ENCODE measurements at regions not wholly inside any gene's neighbourhood (a gene's known extent, or its start where the extent isn't known, plus 50 kb on each side); places are given as distances from the start of the nearest gene placed in this dataset.

DNA sequence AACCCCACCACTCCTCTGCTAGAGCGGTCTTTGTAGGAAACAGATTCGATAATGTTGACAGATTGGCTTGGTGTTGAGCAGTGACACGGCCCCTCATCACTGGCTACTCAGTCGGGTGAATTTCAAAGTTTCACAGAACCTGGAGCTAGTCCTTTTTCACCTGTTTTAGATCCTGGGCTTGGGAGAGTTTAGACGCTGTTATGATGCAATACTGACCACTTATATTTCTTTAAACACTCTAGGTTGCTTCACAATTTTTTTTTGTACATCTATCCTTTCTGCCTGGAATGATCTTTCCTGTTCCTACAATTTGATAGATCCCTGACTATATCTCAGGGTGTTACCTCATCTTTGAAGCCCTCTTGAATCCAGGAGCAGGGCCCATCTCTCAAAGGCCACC lies 97.1 kb upstream of the ATP10A start:
- no peak for DNase-seq
- ATAC-seq, result no peak
- intact Hi-C loops (cut with DNase I, micrococcal nuclease), result no loop called here

DNA sequence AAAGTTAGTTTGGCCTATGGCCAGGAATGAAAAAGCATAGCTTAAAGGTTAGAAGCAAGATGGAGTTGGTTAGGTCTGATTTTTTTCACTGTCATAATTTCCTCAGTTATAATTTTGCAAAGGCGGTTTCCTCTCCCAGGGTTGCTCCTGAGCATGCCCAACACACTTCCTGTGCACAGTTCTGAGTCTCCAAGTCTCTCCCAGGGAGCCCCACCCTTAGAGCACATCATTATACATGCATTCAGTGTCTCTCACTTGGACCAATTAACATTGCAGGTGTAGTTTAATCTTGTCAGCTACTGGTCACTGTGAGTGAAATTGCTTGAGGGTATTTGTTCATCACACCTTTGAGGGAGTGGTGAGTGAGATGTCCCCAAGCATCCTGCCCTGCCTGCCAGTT lies 96.0 kb upstream of the ATP10A start:
- intact Hi-C loops (cut with DNase I, micrococcal nuclease), result no loop called here
- ATAC-seq, result no peak

DNA sequence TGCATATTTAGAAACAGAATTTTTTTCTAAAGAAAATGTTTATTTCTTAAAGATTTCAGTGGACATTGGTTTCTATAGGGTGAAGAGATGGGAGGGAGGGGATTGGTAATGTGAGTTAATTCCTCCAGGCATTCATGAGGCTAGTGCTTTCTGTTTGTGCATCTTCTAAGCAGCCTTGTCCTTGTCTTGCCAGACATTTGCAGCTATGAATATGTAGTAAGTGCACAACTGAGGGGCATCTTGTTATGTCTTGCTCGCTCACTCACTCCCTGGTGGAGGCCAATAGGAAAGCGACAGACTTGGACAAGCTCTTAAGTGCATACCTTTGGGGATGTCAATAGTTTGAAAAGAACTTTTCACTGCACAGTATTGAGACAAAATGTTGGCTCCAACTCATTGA lies 92.5 kb upstream of the ATP10A start:
- DNase-seq (no peak), ATAC-seq (no peak)
- intact Hi-C loops (cut with DNase I, micrococcal nuclease), result no loop called here

More for the DNA sequence above, 96.0 kb upstream of the ATP10A start:
- DNase-seq, result no peak

DNA sequence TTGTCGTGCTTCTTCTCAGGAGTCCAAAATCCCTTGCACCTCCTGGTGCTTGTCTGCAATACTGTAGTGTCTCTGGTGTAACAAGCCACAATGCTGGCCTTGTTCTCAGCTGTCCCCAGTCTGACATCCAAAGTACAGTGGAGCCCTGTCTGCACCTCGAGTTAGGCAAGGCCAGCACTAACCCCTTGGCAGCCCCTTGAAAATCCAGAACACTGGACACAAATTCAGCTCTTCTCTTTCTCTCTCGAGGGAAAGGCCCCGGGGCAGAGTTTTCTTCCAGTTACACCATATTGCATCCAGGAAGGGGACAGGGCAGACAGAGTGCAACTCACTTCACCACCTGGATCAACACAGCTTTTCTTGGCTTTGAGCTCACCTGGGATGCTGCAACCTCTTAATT lies 91.3 kb upstream of the ATP10A start:
- ATAC-seq (no peak), DNase-seq (no peak)
- intact Hi-C loops (cut with DNase I, micrococcal nuclease), result no loop called here

DNA sequence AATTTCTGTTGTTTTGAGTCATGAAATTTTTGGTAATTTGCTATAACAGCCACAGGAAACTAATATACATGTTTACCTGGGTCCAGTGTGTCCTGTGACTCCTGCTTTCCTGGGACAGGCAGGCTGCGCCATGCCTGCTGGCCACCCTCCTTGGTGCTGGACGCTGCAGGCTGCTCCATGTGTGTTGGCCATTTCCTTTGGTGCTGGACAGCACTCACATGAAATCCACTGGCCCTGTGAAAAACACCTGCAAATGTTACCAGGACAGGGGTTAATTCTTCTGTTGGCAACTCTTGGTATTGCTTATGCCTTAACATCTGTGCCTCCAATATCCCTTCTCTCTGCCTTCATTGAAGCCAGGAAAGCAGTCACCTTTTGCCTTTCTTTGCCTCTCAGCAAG lies 86.9 kb upstream of the ATP10A start:
- intact Hi-C loops (cut with DNase I, micrococcal nuclease), result no loop called here
- no peak for ATAC-seq
- no peak for DNase-seq

DNA sequence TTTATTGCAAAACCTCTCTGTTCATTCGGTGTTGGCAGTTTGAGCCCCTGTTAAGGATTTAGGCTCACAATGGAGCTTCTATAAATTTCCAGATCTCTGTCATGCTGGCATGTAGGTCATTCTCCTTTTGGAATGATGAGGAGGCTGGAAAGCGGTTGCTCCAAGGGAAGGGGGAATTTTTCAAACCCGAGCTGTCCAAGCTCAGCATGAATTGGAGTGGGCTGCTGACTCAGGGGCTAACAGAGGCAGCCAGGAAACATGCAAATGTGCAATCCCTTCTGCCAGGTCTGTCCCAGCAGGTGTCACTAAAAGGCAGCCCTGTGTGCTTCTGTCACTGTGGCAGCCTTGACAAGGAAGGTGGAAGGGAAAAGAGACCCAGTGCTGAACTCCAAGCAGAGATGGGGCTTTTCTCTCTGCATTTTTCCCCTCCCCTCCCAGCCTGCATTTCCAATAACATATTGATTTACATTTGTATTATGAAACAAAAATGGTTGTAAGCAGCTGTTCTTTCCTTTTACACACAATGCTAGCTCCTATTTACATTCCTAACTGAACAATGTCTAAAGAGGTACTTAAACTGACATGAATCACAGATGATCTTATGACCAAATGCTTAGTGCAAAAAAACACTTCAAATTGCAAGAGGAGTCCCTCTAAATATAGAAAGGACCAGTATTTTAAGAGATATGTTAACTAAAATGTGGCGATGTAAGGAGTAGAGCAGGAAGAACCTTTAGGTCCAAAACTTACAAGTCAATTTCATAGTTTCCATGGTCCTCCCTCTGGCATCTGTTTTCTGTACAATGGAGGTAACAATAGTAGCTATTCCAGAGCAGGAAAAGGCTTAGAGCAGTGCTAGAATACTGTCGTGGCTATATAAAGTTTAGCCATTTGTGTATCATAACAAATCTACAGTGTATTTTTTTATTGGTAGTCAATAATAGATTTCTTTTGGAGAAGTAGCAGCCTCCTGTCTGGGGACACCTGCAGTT lies 84.5 kb upstream of the ATP10A start:
- intact Hi-C loops (cut with DNase I, micrococcal nuclease), result no loop called here
- no peak for DNase-seq
- no peak for ATAC-seq

DNA sequence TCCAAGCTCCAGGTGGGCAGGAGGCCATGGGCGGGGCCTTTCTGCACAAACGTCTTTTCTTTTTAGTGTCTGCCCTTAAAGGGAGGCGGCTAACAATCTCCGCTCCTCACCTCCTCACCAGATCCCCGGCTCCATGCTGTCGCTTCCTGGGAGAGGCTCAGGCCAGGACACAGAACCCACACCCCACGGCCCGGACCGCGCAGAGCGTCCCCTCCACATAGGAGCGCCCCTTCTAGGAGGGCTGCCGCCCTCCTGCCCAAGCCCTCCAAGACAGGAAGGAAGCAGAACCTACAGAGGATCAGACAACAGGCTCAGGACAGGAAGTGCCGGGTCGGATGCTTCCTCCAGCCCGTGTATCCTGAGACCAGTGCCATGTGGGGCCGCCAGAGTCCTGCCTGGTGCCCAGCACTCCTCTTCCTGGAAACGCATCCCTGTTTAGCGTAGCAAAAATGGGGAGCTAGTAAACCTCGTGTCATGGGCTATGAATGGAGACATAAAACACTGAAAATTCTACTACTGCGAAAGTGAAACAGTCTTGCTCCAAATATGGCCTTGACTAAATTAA lies 83.2 kb upstream of the ATP10A start:
- no peak for ATAC-seq
- DNase-seq, result no peak
- intact Hi-C loops (cut with DNase I, micrococcal nuclease), result no loop called here

DNA sequence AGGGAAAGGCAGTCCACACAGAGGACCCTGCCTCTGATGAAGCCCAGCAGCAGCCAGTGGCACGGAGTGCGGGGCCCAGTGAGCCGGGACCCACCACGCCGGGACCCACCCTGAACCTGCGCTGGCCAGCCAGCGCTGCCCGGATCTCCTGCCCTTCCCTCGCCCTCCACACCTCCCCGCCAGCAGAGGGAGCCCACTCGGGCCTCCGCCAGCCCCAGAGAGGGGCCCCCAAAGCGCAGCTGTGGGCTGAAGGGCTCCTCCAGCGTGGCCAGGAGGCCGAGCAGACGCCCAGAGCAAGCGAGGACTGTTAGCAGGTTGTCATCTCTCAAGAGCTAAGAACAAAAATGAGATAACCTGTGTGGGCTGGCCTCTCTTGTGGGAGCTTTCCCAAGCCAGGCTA lies 81.3 kb upstream of the ATP10A start:
- DNase-seq (no peak), ATAC-seq (no peak)
- intact Hi-C loops (cut with DNase I, micrococcal nuclease), result no loop called here

DNA sequence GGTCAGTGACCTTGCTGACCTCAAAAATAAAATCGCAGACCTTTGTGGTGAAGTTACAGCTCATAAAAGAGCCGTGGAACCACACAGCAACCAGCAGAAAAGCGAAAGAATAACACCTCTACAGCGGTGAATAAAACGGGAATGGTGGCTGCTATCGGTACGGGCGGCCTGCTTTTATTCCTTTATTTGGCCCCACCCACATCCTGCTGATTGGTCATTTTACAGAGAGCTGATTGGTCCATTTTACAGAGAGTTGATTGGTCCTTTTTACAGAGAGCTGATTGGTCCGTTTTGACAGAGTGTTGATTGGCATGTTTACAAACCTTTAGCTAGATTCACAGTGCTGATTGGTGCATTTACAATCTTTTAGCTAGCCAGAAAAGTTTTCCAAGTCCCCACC lies 80.7 kb upstream of the ATP10A start:
- intact Hi-C loops (cut with DNase I, micrococcal nuclease), result no loop called here
- ATAC-seq (no peak), DNase-seq (no peak)

DNA sequence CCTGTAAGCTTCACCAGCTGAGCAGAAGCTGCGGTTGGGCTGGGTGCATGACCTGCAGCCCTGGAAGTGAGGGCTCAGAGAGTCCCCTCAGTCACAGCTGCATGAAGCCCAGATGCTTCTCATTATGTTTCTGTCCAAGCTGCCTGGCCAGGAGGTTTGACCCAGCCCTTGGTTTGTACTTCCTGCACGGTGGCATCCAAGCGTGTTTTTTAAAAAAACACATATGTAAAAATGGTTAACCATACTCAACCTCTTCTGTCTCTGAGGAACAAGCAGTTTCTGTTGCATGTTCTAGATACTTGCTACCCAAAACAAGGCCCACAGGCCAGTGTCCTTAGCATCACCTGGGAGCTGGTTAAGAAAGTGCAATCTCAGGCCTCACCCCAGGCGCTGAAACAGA lies 76.0 kb upstream of the ATP10A start:
- DNase-seq, result no peak
- intact Hi-C loops (cut with DNase I, micrococcal nuclease), result loop anchor here in 1 of 2 donors (10.0 kb wide), 2 partner anchors 204 to 424 kb away; no protein-coding TSS in a partner anchor
- no peak for ATAC-seq

DNA sequence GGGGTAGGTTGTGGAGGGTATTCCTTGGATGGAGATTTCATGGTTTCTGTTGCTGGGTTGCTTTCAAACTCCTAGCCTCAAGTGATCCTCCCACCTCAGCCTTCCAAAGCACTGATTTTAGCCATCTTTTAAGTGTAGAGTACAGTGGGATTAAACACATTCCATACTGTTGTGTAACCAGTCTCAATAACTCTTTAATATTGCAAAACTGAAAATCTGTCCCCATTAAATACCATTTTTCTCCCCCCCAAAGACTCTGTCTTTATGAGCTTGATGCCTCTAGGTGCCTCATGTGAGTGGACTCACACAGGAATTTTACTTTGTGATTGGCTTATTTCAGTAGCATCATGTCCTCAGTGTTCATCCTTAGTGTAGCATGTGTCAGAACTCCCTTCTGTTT lies 74.7 kb upstream of the ATP10A start:
- DNase-seq, result no peak
- no peak for ATAC-seq
- intact Hi-C loops (cut with DNase I, micrococcal nuclease), result loop anchor here in 1 of 2 donors (10.0 kb wide), 2 partner anchors 203 to 423 kb away; no protein-coding TSS in a partner anchor

DNA sequence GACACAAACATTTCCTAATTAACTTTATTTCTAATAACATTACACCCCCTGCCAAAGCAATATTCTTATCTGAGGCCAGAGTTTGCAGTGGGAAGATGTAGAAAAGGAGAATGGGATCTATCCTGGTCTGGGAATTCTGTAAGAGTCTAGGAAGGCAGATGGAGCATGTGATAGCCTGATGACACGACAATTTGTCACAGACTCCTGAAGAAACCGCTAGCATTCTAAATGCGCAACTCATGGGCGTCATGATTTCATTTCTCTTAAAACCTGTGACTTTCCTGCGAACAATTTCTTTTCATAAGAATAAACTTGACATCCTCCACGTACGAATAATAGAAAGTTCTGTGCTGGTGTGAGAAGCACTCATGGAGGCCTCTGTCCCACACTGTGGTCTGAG lies 72.9 kb upstream of the ATP10A start:
- intact Hi-C loops (cut with DNase I, micrococcal nuclease), result loop anchor here in 1 of 2 donors (10.0 kb wide), 2 partner anchors 201 to 421 kb away; no protein-coding TSS in a partner anchor

DNA sequence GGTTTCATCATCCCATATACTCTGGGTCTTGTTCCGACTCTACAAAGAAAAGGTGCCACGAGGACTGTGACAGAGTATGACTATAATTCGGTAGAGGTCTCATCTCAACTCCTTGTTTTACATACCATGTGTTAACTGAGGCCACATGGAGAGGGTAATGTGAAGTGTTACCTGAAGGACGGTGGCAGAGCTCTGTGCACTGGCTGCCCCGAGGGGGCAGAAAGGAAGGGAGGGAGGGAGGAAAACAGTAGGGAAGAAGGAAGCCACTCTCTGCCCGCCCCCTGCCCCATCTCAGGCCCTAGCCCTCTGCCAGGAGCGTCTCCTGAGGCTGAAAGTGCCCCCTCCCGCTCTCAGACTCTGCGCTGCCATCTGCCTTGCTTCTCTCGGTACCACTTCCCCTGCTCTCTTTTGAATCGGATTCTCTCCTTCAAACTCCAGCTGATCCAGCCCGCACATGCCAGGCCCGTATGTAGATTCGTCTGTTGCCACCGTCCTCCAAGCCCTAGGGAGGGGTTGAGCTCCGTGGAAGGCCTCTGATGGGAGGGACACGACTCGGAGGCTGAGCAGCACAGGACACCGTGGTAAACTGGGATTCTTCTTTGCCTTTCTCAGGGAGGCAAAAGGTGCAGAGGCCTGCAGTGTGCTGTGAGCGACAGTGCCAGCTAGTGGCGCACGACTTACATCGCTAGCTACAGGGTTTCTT lies 70.5 kb upstream of the ATP10A start:
- peak; percentile 43 to 63 for DNase-seq
- intact Hi-C loops (cut with DNase I, micrococcal nuclease), result loop anchor here in 1 of 2 donors (10.0 kb wide), 2 partner anchors 199 to 419 kb away; no protein-coding TSS in a partner anchor
- ATAC-seq, result peak; percentile 69

More for the DNA sequence above, 72.9 kb upstream of the ATP10A start:
- no peak for ATAC-seq
- no peak for DNase-seq

DNA sequence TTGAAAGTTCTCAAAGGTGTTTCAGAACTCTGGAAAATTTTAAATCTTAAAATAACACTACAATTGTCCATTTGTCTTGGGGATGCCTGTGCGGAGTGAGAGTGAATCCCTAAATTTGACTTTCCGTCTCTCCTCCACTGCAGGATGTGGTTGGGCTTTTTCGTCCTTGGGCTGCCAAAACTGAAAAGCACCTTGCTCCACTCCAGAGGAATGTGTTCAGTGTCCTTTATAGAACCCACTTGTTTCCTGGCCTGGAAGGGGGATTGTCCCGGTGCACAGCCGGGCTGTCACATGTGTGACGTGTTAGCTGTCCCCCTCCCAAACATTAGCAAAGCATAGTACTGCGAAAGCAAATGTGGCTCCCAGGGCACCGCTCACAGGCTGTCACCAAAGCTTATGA lies 69.6 kb upstream of the ATP10A start:
- ATAC-seq (no peak), DNase-seq (no peak)
- intact Hi-C loops (cut with DNase I, micrococcal nuclease), result loop anchor here in 1 of 2 donors (10.0 kb wide), 2 partner anchors 198 to 418 kb away; no protein-coding TSS in a partner anchor

DNA sequence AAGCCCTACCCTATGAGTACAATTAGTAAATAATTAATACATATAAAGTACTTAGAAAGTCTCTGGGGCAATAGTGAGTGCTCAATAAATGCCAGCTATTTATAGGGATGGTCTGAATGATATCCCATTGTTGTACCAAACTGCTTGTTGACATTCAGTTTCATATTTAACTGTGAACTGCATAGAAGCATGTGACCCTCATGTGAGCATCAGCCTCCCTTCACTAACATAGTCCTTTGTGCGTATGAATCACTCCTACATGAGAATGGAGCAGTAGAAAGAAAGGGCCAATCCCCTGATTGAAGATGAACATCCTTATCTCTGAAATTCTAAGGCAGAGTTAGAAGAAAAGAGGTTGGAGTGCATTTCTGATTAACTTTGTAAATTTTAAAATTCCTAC lies 68.7 kb upstream of the ATP10A start:
- intact Hi-C loops (cut with DNase I, micrococcal nuclease), result loop anchor here in 1 of 2 donors (10.0 kb wide), 2 partner anchors 197 to 417 kb away; no protein-coding TSS in a partner anchor
- DNase-seq (no peak), ATAC-seq (no peak)

DNA sequence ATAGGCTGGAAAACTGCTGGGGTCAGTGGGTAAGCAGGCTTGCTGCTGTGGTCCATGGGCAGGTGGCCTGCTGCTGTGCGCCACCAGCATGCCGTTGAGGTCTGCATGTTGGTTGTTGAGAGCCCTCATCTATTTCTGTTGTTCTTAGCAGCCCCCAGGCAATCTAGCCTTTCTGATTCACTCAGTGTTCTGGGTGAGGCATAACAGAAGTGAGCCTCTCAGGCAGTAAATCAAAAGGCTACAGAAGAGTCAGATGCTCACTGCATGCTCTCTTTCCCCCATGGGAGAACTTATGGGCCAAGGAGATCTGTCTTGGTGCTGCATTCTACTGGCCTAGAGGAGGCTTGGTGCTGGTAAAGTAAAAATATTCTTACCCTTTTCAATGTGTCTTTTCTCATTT lies 67.8 kb upstream of the ATP10A start:
- ATAC-seq (no peak), DNase-seq (no peak)

More for the DNA sequence above, 67.8 kb upstream of the ATP10A start:
- intact Hi-C loops (cut with DNase I, micrococcal nuclease), result loop anchor here in 1 of 2 donors (10.0 kb wide), 2 partner anchors 196 to 416 kb away; no protein-coding TSS in a partner anchor

All from left colon (tissue), 2 donors.